OCI-LY1 (cell line): ENCODE measurements at regions not wholly inside any gene's neighbourhood (a gene's known extent, or its start where the extent isn't known, plus 50 kb on each side); places are given as distances from the start of the nearest gene placed in this dataset.

Source experiments
- EZH2 ChIP-seq: fragments of 200-600 bp; sonication (generic), shearing (Covaris generic); IDR thresholded peaks from 2 replicates; pipeline ENCODE4 v1.8.0; 2017; ENCODE audit warnings: borderline replicate concordance, mixed run types, mild to moderate bottlenecking, antibody characterized with exemption, low read length, moderate library complexity, mixed read lengths
- TF ChIP-seq, protein P1 (sequence below): fragments of 200-600 bp; sonication (generic), shearing (Covaris generic); IDR thresholded peaks from 2 replicates; pipeline ENCODE4 v1.5.1; 2017; ENCODE audit warnings: mild to moderate bottlenecking, antibody characterized with exemption, low read length, moderate library complexity, mixed read lengths

DNA sequence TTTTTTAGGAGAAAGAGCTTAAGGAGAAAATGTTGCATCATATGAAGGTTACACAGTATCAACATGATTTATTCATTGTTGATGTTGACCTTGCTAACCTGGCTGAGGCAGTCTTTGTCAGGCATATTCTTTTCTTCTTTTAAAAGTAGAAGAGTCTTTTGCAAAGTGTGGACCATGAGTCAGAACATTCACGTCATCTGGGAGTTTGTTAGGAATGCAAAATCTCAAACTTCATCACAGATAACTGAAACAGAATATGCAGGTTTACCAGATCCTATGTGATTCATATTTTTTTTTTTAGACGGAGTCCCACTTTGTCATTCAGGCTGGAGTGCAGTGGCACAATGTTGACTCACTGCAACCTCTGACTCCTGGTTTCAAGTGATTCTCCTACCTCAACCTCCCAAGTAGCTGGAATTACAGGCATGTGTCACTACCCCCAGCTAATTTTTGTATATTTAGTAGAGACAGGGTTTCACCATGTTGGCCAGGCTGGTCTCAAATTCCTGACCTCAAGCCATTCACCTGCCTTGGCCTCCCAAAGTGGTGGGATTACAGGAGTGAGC, 530.4 kb upstream of the BTBD3 start:
- TF ChIP-seq, protein P1, sequence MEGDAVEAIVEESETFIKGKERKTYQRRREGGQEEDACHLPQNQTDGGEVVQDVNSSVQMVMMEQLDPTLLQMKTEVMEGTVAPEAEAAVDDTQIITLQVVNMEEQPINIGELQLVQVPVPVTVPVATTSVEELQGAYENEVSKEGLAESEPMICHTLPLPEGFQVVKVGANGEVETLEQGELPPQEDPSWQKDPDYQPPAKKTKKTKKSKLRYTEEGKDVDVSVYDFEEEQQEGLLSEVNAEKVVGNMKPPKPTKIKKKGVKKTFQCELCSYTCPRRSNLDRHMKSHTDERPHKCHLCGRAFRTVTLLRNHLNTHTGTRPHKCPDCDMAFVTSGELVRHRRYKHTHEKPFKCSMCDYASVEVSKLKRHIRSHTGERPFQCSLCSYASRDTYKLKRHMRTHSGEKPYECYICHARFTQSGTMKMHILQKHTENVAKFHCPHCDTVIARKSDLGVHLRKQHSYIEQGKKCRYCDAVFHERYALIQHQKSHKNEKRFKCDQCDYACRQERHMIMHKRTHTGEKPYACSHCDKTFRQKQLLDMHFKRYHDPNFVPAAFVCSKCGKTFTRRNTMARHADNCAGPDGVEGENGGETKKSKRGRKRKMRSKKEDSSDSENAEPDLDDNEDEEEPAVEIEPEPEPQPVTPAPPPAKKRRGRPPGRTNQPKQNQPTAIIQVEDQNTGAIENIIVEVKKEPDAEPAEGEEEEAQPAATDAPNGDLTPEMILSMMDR = no peak
- no peak for TF ChIP-seq EZH2
